ENCODE measurements at regions not wholly inside any gene's neighbourhood (a gene's known extent, or its start where the extent isn't known, plus 50 kb on each side); places are given as distances from the start of the nearest gene placed in this dataset.

- TF ChIP-seq CTCF (IDR thresholded peaks at IDR 0.05; ENCODE audit: extremely low read depth in 1 of 2, insufficient read depth in 1 of 2, low read depth in 1 of 2, low read length in 2 of 2) = no peak
- no peak for TF ChIP-seq POLR2A (IDR thresholded peaks at IDR 0.05; ENCODE audit: low read depth, low read length)
- no peak for TF ChIP-seq POLR2AphosphoS5 (IDR thresholded peaks at IDR 0.05; ENCODE audit: insufficient read depth, low read depth, low read length)
- no peak for TF ChIP-seq EZH2 (IDR thresholded peaks at IDR 0.05; ENCODE audit: borderline replicate concordance, low read depth, low read length, severe bottlenecking)
- TF ChIP-seq MAX (IDR thresholded peaks at IDR 0.05; ENCODE audit: insufficient read depth, insufficient read length) = no peak
Measured at GRCh38 chr2:57093020-57093419, 909.2 kb downstream of the CCDC85A start.

Data from endothelial cell of umbilical vein (primary cell).